ENCODE measurements at regions not wholly inside any gene's neighbourhood (a gene's known extent, or its start where the extent isn't known, plus 50 kb on each side); places are given as distances from the start of the nearest gene placed in this dataset.

DNA sequence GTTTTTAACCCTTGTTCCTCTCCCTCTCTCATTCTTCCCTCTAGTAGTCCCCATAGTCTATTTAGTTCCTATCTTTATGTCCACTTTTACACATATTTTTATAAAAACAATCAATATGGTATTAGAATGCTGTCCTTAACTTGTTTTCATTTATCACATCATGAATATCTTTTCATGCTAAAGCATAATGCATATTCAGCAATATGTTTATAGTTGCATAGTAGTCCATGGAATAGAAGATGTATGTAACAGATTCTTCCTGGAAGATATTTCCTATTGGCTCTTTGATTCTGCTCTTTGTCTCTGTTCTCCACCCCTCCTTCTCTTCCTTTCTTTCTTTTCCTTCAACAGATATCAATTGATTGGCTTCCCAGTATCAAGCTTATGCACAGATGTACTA lies 1047.1 kb upstream of the TENM4 start:
- no peak for TF ChIP-seq POLR2A (IDR thresholded peaks at IDR 0.05; ENCODE audit: low read depth, low read length)
- TF ChIP-seq POLR2AphosphoS5 (IDR thresholded peaks at IDR 0.05; ENCODE audit: low read depth, low read length) = no peak
- no peak for TF ChIP-seq TAF1 (IDR thresholded peaks at IDR 0.05; ENCODE audit: borderline replicate concordance, low read depth, low read length)

Measured in GM12892 (cell line).